ENCODE measurements at regions not wholly inside any gene's neighbourhood (a gene's known extent, or its start where the extent isn't known, plus 50 kb on each side); places are given as distances from the start of the nearest gene placed in this dataset.

DNA sequence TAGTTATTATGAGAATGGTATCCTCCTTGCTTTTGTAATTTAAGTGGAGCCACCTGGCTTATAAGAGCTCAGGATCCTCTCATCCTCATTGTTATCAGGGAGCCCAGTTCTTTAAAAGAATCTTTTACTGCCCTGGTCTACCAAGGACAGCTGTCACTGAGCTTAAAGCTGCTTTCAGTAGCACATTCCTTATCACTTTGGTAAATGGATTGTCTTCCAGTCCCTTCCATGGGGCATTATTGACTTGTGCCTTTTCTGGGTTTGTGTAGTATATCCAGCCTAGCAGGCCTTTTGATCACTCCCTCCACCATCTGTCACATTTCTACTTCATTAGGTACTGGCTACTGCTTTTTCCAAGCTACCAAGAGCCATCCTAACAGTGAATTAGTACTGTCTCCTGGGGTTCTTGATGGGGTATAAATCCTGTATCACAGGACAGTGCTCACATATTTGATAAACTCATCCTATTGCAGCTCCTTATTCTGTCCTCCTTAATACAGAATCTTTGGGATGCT is 208.9 kb downstream of the TMEM26 start:
- TF ChIP-seq CREB1 (IDR thresholded peaks at IDR 0.05; ENCODE audit: low read depth) (no peak), EP300 (IDR thresholded peaks at IDR 0.05; ENCODE audit: borderline replicate concordance) (no peak), RAD21 (IDR thresholded peaks at IDR 0.05; ENCODE audit: low read depth) (no peak), TCF12 (IDR thresholded peaks at IDR 0.05; ENCODE audit: low read depth) (no peak), YY1 (IDR thresholded peaks at IDR 0.05; ENCODE audit: low read depth) (no peak), ZBTB7A (IDR thresholded peaks at IDR 0.05; ENCODE audit: low read depth) (no peak), EGR1 (IDR thresholded peaks at IDR 0.05) (no peak), TEAD4 (IDR thresholded peaks at IDR 0.05) (no peak), TAF1 (IDR thresholded peaks at IDR 0.05; ENCODE audit: low read depth) (no peak), NFIC (IDR thresholded peaks at IDR 0.05) (no peak), FOXM1 (IDR thresholded peaks at IDR 0.05; ENCODE audit: borderline replicate concordance, low read depth) (no peak), CEBPB (IDR thresholded peaks at IDR 0.05) (no peak)
- TF ChIP-seq, protein P1, sequence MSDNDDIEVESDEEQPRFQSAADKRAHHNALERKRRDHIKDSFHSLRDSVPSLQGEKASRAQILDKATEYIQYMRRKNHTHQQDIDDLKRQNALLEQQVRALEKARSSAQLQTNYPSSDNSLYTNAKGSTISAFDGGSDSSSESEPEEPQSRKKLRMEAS (IDR thresholded peaks at IDR 0.05), result no peak
- TF ChIP-seq, protein P2, sequence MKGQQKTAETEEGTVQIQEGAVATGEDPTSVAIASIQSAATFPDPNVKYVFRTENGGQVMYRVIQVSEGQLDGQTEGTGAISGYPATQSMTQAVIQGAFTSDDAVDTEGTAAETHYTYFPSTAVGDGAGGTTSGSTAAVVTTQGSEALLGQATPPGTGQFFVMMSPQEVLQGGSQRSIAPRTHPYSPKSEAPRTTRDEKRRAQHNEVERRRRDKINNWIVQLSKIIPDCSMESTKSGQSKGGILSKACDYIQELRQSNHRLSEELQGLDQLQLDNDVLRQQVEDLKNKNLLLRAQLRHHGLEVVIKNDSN (IDR thresholded peaks at IDR 0.05), result no peak
- TF ChIP-seq, protein P3, sequence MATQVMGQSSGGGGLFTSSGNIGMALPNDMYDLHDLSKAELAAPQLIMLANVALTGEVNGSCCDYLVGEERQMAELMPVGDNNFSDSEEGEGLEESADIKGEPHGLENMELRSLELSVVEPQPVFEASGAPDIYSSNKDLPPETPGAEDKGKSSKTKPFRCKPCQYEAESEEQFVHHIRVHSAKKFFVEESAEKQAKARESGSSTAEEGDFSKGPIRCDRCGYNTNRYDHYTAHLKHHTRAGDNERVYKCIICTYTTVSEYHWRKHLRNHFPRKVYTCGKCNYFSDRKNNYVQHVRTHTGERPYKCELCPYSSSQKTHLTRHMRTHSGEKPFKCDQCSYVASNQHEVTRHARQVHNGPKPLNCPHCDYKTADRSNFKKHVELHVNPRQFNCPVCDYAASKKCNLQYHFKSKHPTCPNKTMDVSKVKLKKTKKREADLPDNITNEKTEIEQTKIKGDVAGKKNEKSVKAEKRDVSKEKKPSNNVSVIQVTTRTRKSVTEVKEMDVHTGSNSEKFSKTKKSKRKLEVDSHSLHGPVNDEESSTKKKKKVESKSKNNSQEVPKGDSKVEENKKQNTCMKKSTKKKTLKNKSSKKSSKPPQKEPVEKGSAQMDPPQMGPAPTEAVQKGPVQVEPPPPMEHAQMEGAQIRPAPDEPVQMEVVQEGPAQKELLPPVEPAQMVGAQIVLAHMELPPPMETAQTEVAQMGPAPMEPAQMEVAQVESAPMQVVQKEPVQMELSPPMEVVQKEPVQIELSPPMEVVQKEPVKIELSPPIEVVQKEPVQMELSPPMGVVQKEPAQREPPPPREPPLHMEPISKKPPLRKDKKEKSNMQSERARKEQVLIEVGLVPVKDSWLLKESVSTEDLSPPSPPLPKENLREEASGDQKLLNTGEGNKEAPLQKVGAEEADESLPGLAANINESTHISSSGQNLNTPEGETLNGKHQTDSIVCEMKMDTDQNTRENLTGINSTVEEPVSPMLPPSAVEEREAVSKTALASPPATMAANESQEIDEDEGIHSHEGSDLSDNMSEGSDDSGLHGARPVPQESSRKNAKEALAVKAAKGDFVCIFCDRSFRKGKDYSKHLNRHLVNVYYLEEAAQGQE (IDR thresholded peaks at IDR 0.05; ENCODE audit: low read depth), result no peak

DNA sequence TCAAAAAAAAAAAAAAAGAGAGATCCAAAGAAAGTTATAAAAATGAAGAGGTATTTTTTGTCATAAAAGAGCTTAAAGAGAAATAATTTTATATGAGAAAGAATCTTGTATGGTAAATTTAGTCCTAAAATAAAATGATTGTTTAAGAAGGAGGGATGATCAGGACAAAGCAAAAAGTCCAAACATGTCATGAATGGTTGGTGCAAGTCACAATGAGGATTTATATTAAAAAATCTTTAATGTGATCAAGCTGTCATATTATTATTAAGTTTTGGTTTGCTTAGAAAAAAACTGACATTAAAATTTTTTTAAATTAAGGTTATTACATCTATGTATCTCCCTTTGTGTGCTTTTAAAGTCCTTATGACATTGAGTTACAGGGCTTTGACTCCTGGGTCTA is 220.4 kb downstream of the TMEM26 start:
- TF ChIP-seq YY1 (IDR thresholded peaks at IDR 0.05; ENCODE audit: low read depth) (no peak), EGR1 (IDR thresholded peaks at IDR 0.05) (no peak), CREB1 (IDR thresholded peaks at IDR 0.05; ENCODE audit: low read depth) (no peak), CEBPB (IDR thresholded peaks at IDR 0.05) (no peak), TEAD4 (IDR thresholded peaks at IDR 0.05) (no peak), TCF12 (IDR thresholded peaks at IDR 0.05; ENCODE audit: low read depth) (no peak)
- TF ChIP-seq, protein P2 (IDR thresholded peaks at IDR 0.05), result no peak
- TF ChIP-seq, protein P1 (IDR thresholded peaks at IDR 0.05), result no peak
- TF ChIP-seq, protein P3 (IDR thresholded peaks at IDR 0.05; ENCODE audit: low read depth), result no peak

DNA sequence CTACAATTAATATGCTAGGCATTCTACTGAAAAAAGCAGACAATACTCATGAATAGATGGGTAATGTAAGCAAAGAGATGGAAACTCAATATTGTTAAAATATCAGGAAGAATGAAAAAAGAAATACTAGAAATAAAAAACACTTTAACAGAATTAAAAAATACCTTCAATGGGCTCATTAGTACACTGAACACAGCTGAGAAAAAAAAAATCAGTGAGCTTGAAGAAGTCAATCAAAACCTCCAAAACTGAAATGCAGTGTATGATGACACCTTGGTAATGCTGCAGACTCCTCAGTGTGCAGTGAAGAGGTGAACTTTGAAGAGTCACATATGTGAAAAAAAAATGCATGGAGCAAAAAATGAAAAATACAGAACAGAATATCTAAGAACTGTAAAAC is 227.2 kb downstream of the TMEM26 start:
- TF ChIP-seq, protein P3 (IDR thresholded peaks at IDR 0.05; ENCODE audit: low read depth), result no peak
- TF ChIP-seq EP300 (IDR thresholded peaks at IDR 0.05; ENCODE audit: borderline replicate concordance), result no peak
- no peak for TF ChIP-seq CREB1 (IDR thresholded peaks at IDR 0.05; ENCODE audit: low read depth)
- no peak for TF ChIP-seq TAF1 (IDR thresholded peaks at IDR 0.05; ENCODE audit: low read depth)
- no peak for TF ChIP-seq ZBTB7A (IDR thresholded peaks at IDR 0.05; ENCODE audit: low read depth)
- no peak for TF ChIP-seq YY1 (IDR thresholded peaks at IDR 0.05; ENCODE audit: low read depth)
- no peak for TF ChIP-seq EGR1 (IDR thresholded peaks at IDR 0.05)
- no peak for TF ChIP-seq CEBPB (IDR thresholded peaks at IDR 0.05)
- TF ChIP-seq FOXM1 (IDR thresholded peaks at IDR 0.05; ENCODE audit: borderline replicate concordance, low read depth), result no peak

DNA sequence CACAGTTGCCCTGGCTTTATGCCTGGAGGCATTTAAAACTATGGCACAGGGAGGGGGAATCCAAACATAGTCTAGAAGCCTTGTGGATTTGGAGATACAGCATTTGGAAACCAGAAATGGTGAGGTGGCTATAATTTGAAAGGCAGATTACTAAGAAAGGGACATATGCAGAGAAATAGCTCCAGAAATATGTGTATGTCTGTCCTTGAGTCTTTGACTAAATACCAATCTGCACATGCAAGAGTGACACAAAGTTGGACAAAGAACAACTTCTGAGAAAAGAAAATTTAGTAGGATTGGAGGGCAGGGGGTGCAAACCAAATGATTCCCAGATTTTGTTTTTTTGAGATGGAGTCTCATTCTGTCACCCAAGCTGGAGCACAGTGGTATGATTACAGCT is 229.6 kb downstream of the TMEM26 start:
- TF ChIP-seq CREB1 (IDR thresholded peaks at IDR 0.05; ENCODE audit: low read depth), result no peak
- no peak for TF ChIP-seq FOXM1 (IDR thresholded peaks at IDR 0.05; ENCODE audit: borderline replicate concordance, low read depth)
- TF ChIP-seq, protein P3 (IDR thresholded peaks at IDR 0.05; ENCODE audit: low read depth), result no peak
- TF ChIP-seq TAF1 (IDR thresholded peaks at IDR 0.05; ENCODE audit: low read depth), result no peak
- no peak for TF ChIP-seq ZBTB7A (IDR thresholded peaks at IDR 0.05; ENCODE audit: low read depth)
